ENCODE measurements at regions not wholly inside any gene's neighbourhood (a gene's known extent, or its start where the extent isn't known, plus 50 kb on each side); places are given as distances from the start of the nearest gene placed in this dataset.

DNA sequence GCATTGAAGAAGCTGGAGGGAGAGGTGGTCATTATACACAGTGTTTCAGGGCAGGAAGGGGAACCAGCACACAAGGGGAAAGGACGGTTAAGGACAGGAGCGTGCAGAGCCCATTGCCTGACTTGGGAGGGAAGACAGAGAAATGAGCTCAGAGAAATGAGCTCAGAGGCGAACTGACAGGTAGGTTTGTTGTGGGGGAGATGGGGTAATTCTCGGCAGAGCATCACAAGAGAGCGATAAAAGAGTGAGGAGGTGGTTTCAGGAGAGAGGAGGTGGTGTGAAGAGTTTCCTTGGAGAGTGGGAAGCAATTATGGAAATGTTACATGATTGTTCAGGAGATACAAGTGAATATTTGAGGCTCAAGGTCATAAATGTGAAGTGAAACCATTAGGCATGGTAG lies 61.0 kb downstream of the MRGPRX1 start:
- Histone ChIP-seq H3K9me3 (no peaks in the 10 kb centered on the region), H3K36me3 (no peaks in the 10 kb centered on the region), H3K4me3 (no peak overlapping the region), H3K27ac (no peak overlapping the region), H3K4me1 (no peaks in the 10 kb centered on the region), H3K27me3 (no peaks in the 10 kb centered on the region)
- intact Hi-C loops (cut with DNase I; ENCODE audit: low total_unique reads) = no loop called here
- TF ChIP-seq, protein P1, sequence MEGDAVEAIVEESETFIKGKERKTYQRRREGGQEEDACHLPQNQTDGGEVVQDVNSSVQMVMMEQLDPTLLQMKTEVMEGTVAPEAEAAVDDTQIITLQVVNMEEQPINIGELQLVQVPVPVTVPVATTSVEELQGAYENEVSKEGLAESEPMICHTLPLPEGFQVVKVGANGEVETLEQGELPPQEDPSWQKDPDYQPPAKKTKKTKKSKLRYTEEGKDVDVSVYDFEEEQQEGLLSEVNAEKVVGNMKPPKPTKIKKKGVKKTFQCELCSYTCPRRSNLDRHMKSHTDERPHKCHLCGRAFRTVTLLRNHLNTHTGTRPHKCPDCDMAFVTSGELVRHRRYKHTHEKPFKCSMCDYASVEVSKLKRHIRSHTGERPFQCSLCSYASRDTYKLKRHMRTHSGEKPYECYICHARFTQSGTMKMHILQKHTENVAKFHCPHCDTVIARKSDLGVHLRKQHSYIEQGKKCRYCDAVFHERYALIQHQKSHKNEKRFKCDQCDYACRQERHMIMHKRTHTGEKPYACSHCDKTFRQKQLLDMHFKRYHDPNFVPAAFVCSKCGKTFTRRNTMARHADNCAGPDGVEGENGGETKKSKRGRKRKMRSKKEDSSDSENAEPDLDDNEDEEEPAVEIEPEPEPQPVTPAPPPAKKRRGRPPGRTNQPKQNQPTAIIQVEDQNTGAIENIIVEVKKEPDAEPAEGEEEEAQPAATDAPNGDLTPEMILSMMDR (IDR thresholded peaks at IDR 0.05 in 4 of 5, conservative IDR thresholded peaks at IDR 0.05 in 1 of 5) = no peak
- TF ChIP-seq POLR2A (IDR thresholded peaks at IDR 0.05) = no peak
- ATAC-seq (no peak), DNase-seq (no peak)
- in situ Hi-C loops (cut with MboI; ENCODE audit: low sequenced_read_pairs in 4 of 4) = no loop called here

DNA sequence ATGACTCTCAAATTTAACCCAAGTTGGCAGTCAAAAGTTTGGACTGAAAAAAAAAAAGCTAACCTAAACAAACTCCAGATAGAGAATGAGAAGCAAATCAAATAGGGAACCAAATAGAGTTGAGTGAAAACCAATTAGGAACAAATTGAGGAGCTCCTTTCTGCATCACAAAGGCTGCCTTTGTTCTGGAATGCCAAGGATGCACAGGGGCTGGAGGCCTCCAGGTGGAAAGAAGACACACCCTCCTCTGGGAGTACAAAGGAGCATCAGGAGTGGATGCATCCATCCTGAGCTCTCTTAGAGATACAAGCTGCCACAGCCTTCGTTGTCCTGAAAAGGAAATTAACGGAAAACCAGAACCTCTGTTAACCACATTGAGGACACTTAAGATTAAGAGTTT lies 73.3 kb downstream of the MRGPRX1 start:
- Histone ChIP-seq H3K4me3 (no peak overlapping the region), H3K36me3 (no peaks in the 10 kb centered on the region), H3K27me3 (no peaks in the 10 kb centered on the region), H3K4me1 (no peaks in the 10 kb centered on the region), H3K27ac (no peak overlapping the region), H3K9me3 (no peaks in the 10 kb centered on the region)
- TF ChIP-seq, protein P1 (IDR thresholded peaks at IDR 0.05 in 4 of 5, conservative IDR thresholded peaks at IDR 0.05 in 1 of 5) = no peak
- TF ChIP-seq POLR2A (IDR thresholded peaks at IDR 0.05) = no peak
- ATAC-seq (no peak), DNase-seq (no peak)
- in situ Hi-C loops (cut with MboI; ENCODE audit: low sequenced_read_pairs in 4 of 4) = no loop called here
- intact Hi-C loops (cut with DNase I; ENCODE audit: low total_unique reads) = no loop called here

DNA sequence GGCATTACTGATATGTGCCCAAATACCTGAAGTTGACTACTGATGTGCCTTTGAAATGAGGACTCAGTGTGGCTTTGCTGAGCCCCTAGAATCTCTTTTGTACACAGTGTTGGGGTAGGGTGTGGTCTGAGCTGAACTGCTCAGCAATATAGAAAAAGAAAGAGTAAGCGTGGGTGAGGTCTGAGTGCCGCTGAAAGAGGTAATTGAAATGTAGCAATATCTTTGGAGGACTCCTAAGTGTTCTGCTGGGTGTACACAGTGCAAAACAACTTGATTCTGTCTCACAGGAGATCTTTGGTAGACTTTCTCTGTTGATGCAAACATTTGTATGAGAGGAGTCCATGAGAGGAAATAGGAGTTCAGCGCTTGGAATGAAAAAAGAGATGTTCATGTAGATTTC lies 73.7 kb upstream of the PTPN5 start:
- H3K36me3 ChIP-seq = no peaks in the 10 kb centered on the region
- no peak overlapping the region for H3K4me3 ChIP-seq
- TF ChIP-seq, protein P1 (IDR thresholded peaks at IDR 0.05 in 4 of 5, conservative IDR thresholded peaks at IDR 0.05 in 1 of 5) = no peak
- H3K9me3 ChIP-seq = no peaks in the 10 kb centered on the region
- H3K27ac ChIP-seq = no peak overlapping the region
- ATAC-seq (no peak), DNase-seq (no peak)
- intact Hi-C loops (cut with DNase I; ENCODE audit: low total_unique reads) = no loop called here
- no peaks in the 10 kb centered on the region for H3K27me3 ChIP-seq
- in situ Hi-C loops (cut with MboI; ENCODE audit: low sequenced_read_pairs in 4 of 4) = no loop called here
- no peaks in the 10 kb centered on the region for H3K4me1 ChIP-seq

DNA sequence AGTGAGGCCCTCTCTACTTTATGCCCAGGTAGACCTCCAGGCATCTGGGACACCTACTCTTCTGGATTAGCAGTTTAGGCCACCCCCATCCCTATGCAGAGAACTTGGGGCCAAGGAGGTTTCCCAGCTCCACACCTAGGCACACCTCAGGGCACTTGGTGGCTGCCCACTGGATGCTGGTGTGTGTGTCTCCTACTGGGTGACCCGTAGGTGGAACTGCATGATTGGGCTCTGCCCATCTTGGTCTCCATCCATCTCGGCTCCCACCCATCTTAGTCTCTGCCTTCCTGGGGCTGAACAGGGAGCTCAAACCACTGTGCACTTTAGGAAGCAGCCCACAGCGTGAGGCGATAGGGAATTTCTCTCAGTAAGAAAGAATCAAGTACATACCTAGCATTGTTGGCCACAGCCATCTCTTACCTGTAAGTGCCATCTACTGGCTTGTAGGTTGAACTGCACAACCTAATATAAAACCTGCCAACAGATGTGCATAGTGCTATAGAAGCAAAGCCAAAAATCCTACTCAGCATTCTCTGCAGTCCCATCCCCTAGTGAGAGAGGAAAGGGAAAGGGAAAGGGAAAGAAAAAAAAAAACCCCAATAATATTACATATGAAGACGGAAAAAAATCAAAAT lies 61.6 kb upstream of the PTPN5 start:
- no peak for TF ChIP-seq POLR2A (IDR thresholded peaks at IDR 0.05)
- TF ChIP-seq, protein P1 (IDR thresholded peaks at IDR 0.05 in 4 of 5, conservative IDR thresholded peaks at IDR 0.05 in 1 of 5) = no peak
- Histone ChIP-seq H3K27ac (no peak overlapping the region), H3K9me3 (no peaks in the 10 kb centered on the region), H3K4me3 (no peak overlapping the region), H3K36me3 (no peaks in the 10 kb centered on the region), H3K27me3 (no peaks in the 10 kb centered on the region), H3K4me1 (no peaks in the 10 kb centered on the region)
- in situ Hi-C loops (cut with MboI; ENCODE audit: low sequenced_read_pairs in 4 of 4) = no loop called here
- intact Hi-C loops (cut with DNase I; ENCODE audit: low total_unique reads) = no loop called here
- ATAC-seq (no peak), DNase-seq (no peak)

DNA sequence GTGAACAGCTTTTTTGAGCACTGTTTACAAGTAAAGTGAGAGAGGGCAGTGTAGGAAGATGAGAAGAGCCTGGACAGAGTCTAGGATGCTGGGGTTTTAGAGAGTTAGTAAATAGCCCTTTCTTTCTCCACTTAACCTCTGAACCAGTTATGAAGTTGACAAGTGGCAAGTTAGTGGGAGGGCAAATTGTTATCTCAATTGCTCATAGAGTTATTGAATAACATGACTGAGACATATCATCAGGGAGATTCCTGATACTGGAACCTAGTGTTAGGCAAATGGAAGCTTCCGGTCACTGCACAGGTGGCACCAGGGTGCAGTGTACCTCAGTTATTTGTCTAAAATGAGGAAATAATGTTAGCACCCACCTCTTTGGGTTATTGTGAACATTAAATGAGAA lies 57.8 kb upstream of the PTPN5 start:
- intact Hi-C loops (cut with DNase I; ENCODE audit: low total_unique reads) (no loop called here), in situ Hi-C loops (cut with MboI; ENCODE audit: low sequenced_read_pairs in 4 of 4) (no loop called here)
- Histone ChIP-seq H3K27ac (no peak overlapping the region), H3K36me3 (no peaks in the 10 kb centered on the region), H3K9me3 (no peaks in the 10 kb centered on the region), H3K27me3 (no peaks in the 10 kb centered on the region), H3K4me3 (no peak overlapping the region), H3K4me1 (no peaks in the 10 kb centered on the region)
- no peak for DNase-seq
- no peak for ATAC-seq
- TF ChIP-seq POLR2A (IDR thresholded peaks at IDR 0.05) = no peak
- TF ChIP-seq, protein P1 (IDR thresholded peaks at IDR 0.05 in 4 of 5, conservative IDR thresholded peaks at IDR 0.05 in 1 of 5) = no peak

All from gastrocnemius medialis (tissue), 4 donors.